ENCODE measurements at regions not wholly inside any gene's neighbourhood (a gene's known extent, or its start where the extent isn't known, plus 50 kb on each side); places are given as distances from the start of the nearest gene placed in this dataset.

DNA sequence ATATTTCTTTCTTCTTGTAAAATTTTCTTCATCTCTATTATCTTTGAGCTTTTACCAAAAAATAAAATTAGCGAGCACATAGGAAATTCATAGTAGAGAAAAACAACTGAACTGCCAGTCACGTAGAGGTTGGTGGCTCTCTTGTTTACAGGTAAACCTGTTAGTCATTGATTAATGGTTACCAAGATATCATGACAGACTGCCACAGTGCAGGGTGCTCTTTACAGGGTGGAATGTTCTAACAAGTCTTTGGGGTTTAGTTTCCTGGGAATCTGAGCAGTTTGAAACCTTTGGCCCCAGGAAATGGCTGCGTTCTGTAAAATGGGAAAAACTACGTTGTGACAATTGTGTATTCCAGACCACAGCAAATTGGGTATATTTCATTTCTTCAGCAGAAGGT, 407.3 kb upstream of the ADARB2 start:
- TF ChIP-seq, protein P1, sequence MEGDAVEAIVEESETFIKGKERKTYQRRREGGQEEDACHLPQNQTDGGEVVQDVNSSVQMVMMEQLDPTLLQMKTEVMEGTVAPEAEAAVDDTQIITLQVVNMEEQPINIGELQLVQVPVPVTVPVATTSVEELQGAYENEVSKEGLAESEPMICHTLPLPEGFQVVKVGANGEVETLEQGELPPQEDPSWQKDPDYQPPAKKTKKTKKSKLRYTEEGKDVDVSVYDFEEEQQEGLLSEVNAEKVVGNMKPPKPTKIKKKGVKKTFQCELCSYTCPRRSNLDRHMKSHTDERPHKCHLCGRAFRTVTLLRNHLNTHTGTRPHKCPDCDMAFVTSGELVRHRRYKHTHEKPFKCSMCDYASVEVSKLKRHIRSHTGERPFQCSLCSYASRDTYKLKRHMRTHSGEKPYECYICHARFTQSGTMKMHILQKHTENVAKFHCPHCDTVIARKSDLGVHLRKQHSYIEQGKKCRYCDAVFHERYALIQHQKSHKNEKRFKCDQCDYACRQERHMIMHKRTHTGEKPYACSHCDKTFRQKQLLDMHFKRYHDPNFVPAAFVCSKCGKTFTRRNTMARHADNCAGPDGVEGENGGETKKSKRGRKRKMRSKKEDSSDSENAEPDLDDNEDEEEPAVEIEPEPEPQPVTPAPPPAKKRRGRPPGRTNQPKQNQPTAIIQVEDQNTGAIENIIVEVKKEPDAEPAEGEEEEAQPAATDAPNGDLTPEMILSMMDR (IDR thresholded peaks at IDR 0.05) = no peak
- TF ChIP-seq, protein P2, sequence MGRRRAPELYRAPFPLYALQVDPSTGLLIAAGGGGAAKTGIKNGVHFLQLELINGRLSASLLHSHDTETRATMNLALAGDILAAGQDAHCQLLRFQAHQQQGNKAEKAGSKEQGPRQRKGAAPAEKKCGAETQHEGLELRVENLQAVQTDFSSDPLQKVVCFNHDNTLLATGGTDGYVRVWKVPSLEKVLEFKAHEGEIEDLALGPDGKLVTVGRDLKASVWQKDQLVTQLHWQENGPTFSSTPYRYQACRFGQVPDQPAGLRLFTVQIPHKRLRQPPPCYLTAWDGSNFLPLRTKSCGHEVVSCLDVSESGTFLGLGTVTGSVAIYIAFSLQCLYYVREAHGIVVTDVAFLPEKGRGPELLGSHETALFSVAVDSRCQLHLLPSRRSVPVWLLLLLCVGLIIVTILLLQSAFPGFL (CRISPR knock-in tag; IDR thresholded peaks at IDR 0.05; ENCODE audit: borderline replicate concordance) = no peak
- no peak for TF ChIP-seq NFE2L1 (CRISPR knock-in tag; IDR thresholded peaks at IDR 0.05)
- TF ChIP-seq ZNF263 (CRISPR knock-in tag; IDR thresholded peaks at IDR 0.05; ENCODE audit: low read depth) = no peak
- TF ChIP-seq ATF3 (CRISPR knock-in tag; conservative IDR thresholded peaks at IDR 0.05) = no peak
- TF ChIP-seq ZNF138 (CRISPR knock-in tag; conservative IDR thresholded peaks at IDR 0.05) = no peak
- no peak for TF ChIP-seq ETV6 (CRISPR knock-in tag; IDR thresholded peaks at IDR 0.05)
